ENCODE measurements at regions not wholly inside any gene's neighbourhood (a gene's known extent, or its start where the extent isn't known, plus 50 kb on each side); places are given as distances from the start of the nearest gene placed in this dataset.

DNA sequence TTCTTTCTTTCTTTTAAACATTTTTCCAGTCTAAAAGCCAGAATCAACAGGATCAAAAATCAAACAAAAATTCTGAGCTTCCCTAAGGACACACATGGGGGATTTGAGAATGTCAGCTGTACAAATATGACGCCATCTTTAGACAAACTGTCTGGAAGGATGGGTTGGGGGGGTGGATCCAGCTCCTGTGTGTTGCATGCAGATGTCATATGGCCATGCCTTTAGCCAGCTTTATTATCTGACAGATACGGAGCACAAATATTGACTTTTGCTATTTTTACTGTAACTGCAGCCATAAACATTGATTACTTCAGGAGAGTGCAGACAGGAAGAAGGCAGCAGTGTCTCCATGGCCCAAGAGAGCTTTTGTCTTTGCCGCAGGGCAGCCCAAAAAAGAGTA is 279.4 kb upstream of the ELAC2 start:
- Mint-ChIP-seq H3K27me3 (ENCODE audit: unreplicated experiment) (no peaks in the 10 kb centered on the region), H3K27ac (ENCODE audit: unreplicated experiment) (no peak overlapping the region)

DNA sequence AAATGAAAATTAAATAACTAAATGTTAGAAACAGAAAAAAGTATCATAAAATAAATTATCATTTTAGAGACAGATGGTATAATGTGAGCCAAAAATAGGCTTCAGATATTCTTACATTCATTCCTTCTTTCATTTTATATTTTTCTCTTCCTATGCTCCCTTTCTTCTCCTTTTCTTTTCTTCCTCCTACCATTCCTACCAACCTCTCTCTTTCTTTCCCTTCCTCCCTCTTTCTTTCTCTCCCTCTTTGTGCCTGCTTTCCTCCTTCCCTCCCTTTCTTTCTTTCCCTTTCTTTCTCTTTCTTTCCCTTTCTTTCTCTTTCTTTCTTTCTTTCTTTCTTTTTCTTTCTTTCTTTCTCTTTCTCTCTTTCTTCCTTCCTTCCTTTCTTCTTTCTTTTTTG is 275.6 kb upstream of the ELAC2 start:
- H3K9me3 Mint-ChIP-seq (ENCODE audit: unreplicated experiment) = no peaks in the 10 kb centered on the region
- H3K27ac Mint-ChIP-seq (ENCODE audit: unreplicated experiment) = no peak overlapping the region
- DNase-seq (ENCODE audit: low spot score) = no peak
- H3K4me1 Mint-ChIP-seq (ENCODE audit: unreplicated experiment) = peaks cover 6% of the 10 kb centered on the region
- H3K27me3 Mint-ChIP-seq (ENCODE audit: unreplicated experiment) = no peaks in the 10 kb centered on the region
- TF ChIP-seq, protein P1, sequence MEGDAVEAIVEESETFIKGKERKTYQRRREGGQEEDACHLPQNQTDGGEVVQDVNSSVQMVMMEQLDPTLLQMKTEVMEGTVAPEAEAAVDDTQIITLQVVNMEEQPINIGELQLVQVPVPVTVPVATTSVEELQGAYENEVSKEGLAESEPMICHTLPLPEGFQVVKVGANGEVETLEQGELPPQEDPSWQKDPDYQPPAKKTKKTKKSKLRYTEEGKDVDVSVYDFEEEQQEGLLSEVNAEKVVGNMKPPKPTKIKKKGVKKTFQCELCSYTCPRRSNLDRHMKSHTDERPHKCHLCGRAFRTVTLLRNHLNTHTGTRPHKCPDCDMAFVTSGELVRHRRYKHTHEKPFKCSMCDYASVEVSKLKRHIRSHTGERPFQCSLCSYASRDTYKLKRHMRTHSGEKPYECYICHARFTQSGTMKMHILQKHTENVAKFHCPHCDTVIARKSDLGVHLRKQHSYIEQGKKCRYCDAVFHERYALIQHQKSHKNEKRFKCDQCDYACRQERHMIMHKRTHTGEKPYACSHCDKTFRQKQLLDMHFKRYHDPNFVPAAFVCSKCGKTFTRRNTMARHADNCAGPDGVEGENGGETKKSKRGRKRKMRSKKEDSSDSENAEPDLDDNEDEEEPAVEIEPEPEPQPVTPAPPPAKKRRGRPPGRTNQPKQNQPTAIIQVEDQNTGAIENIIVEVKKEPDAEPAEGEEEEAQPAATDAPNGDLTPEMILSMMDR (IDR thresholded peaks at IDR 0.05; ENCODE audit: unreplicated experiment) = no peak
- no peak overlapping the region for H3K4me3 Mint-ChIP-seq (ENCODE audit: unreplicated experiment)
- no peaks in the 10 kb centered on the region for H3K36me3 Mint-ChIP-seq (ENCODE audit: low read depth, unreplicated experiment)

More for the DNA sequence above, 279.4 kb upstream of the ELAC2 start:
- Mint-ChIP-seq H3K9me3 (ENCODE audit: unreplicated experiment) (no peaks in the 10 kb centered on the region), H3K4me1 (ENCODE audit: unreplicated experiment) (peaks cover 6% of the 10 kb centered on the region), H3K36me3 (ENCODE audit: low read depth, unreplicated experiment) (no peaks in the 10 kb centered on the region), H3K4me3 (ENCODE audit: unreplicated experiment) (no peak overlapping the region)
- DNase-seq (ENCODE audit: low spot score) = no peak
- TF ChIP-seq, protein P1 (IDR thresholded peaks at IDR 0.05; ENCODE audit: unreplicated experiment) = no peak

DNA sequence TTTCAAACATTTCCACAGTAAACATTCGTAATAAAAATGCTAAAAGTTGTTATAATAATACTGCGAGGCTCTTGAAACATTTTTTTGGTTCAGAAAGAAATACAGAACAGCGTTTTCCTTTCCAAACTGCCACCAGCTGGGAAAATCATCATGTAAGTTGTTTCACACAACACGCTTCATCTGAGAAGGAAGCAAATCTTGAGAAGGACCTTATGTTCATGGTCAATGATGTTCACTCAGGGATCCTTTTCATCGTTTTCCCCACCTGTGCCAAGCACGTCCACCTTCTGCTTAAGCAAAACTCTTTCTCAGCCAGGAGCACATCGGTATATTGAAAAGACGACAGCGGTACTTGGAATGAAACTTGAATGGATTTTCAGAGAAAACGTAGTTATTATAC is 274.5 kb upstream of the ELAC2 start:
- no peaks in the 10 kb centered on the region for H3K36me3 Mint-ChIP-seq (ENCODE audit: low read depth, unreplicated experiment)
- no peaks in the 10 kb centered on the region for H3K9me3 Mint-ChIP-seq (ENCODE audit: unreplicated experiment)
- H3K4me1 Mint-ChIP-seq (ENCODE audit: unreplicated experiment) = peaks cover 3% of the 10 kb centered on the region
- TF ChIP-seq, protein P1 (IDR thresholded peaks at IDR 0.05; ENCODE audit: unreplicated experiment) = no peak
- H3K27ac Mint-ChIP-seq (ENCODE audit: unreplicated experiment) = no peak overlapping the region
- no peak for DNase-seq (ENCODE audit: low spot score)
- no peak overlapping the region for H3K4me3 Mint-ChIP-seq (ENCODE audit: unreplicated experiment)
- no peaks in the 10 kb centered on the region for H3K27me3 Mint-ChIP-seq (ENCODE audit: unreplicated experiment)

DNA sequence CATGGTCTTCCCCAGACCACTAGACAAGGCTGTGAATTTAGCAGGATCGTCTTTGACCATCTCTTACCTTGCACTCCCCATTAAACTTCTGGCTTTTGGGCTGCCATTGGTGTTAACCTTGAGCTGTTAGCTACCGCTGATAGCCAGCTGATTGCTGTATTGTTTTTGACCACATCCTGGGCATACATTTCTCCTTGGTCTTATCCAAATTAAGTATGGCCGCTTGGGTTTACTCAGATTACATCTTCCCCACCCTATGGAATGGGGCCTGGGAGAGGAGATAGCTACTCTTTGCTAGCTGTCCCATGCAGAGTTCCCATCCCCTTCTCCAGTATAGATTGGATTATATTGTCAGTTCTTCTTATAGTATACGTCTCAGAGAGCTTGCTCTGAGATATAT is 270.4 kb upstream of the ELAC2 start:
- Mint-ChIP-seq H3K4me3 (ENCODE audit: unreplicated experiment) (no peak overlapping the region), H3K4me1 (ENCODE audit: unreplicated experiment) (no peaks in the 10 kb centered on the region), H3K27me3 (ENCODE audit: unreplicated experiment) (no peaks in the 10 kb centered on the region), H3K36me3 (ENCODE audit: low read depth, unreplicated experiment) (no peaks in the 10 kb centered on the region), H3K9me3 (ENCODE audit: unreplicated experiment) (no peaks in the 10 kb centered on the region), H3K27ac (ENCODE audit: unreplicated experiment) (no peak overlapping the region)
- DNase-seq (ENCODE audit: low spot score) = no peak
- TF ChIP-seq, protein P1 (IDR thresholded peaks at IDR 0.05; ENCODE audit: unreplicated experiment) = no peak

DNA sequence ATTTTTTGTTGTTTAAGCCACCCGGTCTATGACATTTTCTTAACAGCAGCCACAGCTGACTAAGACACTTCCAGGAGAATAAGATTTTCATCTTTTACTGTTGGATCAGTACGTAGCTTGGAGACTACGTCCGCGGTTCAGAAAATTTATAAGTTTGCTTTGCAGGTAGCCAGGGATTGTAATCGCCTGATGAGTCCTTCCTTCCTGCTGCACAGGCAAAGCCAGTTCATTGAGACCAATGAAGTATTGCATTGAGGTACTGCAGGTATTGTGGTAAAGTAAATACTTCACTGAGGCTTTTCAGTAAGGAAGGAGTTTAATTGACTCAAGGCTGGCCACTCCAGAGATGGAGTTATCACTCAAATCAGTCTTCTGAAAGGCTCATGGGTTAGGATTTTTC is 269.4 kb upstream of the ELAC2 start:
- no peak for DNase-seq (ENCODE audit: low spot score)
- TF ChIP-seq, protein P1 (IDR thresholded peaks at IDR 0.05; ENCODE audit: unreplicated experiment) = no peak
- H3K27ac Mint-ChIP-seq (ENCODE audit: unreplicated experiment) = no peak overlapping the region
- no peaks in the 10 kb centered on the region for H3K9me3 Mint-ChIP-seq (ENCODE audit: unreplicated experiment)
- H3K4me1 Mint-ChIP-seq (ENCODE audit: unreplicated experiment) = no peaks in the 10 kb centered on the region
- H3K4me3 Mint-ChIP-seq (ENCODE audit: unreplicated experiment) = no peak overlapping the region
- no peaks in the 10 kb centered on the region for H3K27me3 Mint-ChIP-seq (ENCODE audit: unreplicated experiment)
- H3K36me3 Mint-ChIP-seq (ENCODE audit: low read depth, unreplicated experiment) = no peaks in the 10 kb centered on the region
